GM18508 (cell line): ENCODE measurements at regions not wholly inside any gene's neighbourhood (a gene's known extent, or its start where the extent isn't known, plus 50 kb on each side); places are given as distances from the start of the nearest gene placed in this dataset.

Experiments used
- ATAC-seq: cut with Tn5 transposase; IDR thresholded peaks from one replicate; pipeline ENCODE4 v1.9.1; 2021; ENCODE audit warnings: moderate number of reproducible peaks; ENCODE audit not compliant: insufficient read depth, unreplicated experiment

DNA sequence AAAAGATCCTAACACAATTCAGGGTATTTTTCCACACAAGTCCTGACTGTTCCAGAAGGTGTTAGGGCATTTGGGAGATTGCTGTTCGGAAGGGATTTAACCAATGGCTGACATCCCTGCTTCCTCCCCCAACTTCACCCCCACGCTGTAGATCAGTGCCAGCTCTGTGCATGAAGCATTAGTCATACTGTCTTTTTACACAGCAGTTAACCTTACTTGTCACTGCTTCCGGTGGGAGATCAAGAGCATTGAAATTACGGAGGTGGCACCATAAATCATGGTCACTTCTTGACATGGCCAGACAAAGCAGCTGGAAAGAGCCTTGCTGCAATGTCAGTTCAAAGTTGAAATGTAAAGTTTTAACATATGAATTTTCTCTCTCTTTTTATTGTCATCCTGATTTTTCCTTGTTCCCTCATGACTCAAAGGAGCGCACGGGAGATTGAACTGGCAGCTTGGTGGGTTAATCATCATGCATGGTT lies 70.2 kb downstream of the HRH4 start:
- no peak for ATAC-seq

DNA sequence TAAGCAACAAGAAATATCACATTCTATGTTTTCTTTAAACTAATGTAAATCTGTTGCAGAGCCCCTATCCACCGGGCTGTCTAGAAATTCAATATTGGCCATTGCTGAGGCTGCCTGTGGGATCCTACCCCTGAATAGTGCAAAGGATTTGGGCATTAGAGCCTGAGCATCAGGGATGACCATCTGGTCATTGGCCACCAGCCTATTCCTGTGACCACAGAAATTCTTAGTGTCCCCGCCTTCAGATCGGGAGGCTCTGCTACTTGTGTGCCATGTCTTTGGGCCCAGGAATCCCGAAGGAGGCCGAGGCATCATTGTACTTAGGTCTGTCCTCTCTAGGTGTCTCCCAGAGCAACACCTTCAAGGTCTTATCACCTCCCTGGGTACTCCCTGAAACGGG lies 73.8 kb downstream of the HRH4 start:
- ATAC-seq, result no peak

DNA sequence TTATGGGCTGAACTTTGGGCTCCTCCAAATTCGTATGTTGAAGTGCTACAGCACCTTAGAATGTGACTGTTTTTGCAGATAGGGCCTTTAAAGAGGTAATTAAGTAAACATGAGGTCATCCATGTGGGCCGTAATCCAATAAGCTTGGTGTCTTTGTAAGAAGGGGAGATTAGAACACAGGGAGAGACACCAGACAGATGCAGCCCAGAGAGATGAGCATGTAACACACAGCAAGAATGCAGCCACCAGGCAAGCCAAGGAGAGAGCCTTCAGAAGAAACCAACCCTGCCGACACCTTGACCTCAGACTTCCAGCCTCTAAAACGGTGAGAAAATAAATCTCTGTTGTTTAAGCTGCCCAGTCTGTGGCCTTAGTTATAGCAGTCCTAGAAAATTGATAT lies 74.3 kb downstream of the HRH4 start:
- no peak for ATAC-seq

DNA sequence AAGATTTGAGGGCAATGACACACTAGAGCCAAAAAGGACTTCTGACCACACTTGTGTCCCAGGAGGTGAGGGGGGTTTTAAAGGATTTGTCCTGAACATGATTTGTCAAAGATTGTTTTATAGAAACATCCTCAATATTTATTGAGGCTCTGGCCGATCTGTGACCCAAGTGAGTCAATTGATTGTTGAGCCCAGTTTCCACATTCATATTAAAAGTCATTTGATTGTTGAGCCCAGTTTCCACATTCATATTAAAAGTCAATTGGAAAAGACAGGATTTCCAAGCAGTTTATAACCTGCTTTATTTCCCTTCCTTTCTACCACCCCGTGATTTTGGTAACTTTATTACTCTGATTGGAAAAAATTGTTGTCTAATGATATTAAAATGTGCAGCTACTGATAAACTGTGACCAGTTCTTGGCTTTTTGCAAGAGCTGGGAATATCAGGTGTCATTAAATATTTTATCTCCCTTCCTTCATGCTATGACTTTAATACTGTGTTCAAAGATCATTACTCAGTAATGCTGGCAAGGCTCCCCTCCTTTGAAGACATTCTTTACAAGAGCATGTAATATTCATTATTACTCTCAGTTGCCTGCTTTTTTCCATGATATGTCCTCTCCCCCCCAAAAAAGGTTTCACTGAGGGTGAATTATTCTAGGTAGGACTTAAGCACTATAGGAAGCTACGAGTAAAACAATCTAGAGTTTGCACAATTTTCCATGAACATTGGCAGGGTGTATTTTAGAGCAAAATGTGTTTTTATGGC lies 75.3 kb downstream of the HRH4 start:
- no peak for ATAC-seq

- ATAC-seq, result no peak
These were observed 75.9 kb downstream of the HRH4 start for GRCh38 chr18:24536326-24536725.

DNA sequence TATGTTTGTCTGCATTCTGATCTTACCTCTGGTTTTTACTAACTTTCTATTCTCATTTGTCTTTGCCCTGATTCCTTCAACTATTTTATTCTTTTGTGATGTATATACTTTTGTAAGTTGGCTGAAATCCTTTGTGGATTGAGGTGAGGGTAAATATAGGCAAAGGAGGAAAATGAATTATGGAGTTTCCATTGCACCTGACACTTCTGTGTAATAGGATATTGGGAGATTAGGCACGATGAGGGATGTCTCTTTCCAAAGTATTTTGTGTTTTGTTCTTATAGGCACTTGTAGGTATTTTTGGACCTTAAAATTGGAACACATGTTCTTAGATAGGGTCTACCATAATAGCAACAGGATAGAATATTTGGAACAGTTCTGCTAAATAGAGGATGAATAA lies 76.4 kb downstream of the HRH4 start:
- no peak for ATAC-seq

DNA sequence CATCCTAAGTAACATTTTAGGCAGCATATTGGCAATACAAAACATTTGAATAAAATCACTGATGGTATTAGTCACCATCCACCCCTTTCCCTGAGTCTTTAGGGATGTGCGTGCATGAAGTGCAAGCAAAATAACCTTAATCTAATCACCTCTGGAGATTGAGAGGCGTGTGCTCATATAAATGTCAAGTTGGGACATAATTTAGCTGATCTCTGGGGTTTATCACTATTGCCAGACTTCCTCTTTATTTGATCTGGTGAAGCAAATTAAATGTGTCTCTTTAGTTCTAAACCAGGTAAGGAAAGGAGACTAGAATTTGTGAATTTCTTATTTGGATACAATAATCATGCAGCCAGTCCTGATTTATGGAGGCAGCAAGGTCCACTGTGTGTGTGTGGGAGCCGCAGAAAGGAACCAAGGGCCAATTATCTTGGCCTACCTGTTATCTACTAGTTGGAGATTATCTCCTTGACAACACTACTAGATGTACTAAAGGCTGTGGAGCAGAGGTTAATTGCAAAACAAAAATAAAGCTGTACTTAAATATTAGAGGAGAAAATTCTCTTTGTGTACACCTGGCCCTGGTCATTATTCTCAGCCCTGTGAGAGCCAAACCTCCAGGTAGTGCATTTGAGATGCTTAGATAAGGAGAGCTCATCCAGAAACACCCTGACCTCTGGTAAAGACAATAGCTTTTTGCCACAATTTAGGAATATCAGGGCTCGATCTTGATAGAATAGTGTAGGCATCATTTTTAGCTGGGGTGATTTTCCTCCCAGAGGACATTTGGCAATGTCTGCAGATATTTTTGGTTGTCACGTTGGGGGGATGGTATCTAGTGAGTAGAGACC lies 78.2 kb downstream of the HRH4 start:
- no peak for ATAC-seq

DNA sequence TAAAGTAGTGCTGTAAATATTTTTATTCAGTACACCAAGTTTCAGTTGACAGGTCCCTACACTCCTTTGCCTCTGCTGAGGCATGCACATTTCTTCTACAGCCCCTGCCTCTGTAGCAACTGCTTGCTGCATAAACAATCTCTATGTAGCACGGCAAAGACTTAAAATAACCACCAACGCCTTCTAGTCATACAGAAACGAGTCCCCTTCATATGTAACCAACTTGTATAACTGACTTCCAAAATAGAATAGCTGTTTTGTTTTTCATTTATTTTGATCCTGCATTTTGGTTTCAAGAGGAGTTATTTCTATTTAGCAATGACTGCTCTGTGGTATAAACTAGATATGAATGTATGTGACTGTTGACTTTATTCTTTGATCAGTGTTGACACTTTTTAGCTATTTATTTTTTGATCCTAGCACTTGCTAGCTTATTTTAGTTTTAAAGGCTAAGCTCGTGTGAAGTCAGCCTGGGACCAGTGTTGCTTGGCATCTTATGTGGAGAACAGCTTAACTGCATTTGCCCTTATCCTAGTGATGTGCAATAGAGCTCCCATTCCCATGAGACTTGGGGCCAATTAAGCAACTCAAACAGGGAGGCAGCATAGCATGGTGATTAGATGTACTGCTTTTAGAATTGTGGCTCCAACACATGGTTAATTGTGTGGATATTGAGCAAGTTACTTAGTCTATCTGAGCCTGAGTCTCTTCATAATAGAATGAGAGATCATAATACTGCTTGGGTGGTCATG lies 79.6 kb downstream of the HRH4 start:
- no peak for ATAC-seq

DNA sequence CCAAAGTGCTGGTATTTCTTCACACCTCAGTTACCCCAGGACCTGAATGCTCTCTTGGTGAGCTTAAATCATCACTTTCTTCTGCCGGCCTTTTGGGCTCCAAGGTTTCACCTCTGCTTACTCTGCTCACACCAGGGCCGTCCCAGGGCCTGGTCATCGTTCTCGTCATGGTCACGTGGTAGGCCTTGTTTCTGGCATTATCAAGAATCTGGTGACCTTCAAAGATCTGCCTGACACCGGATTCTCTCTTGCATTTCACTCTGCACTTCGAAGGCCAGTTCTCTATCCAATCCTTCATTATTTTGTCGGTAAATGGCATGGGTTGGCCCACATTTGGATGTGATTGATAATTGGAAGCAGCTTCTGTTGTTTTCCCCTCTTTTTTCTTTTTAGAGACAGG lies 80.5 kb downstream of the HRH4 start:
- no peak for ATAC-seq

GRCh38 chr18:24543086-24543794 lies 82.8 kb downstream of the HRH4 start:
- ATAC-seq, result no peak

- no peak for ATAC-seq
These were observed 83.5 kb downstream of the HRH4 start for GRCh38 chr18:24543795-24544498.

DNA sequence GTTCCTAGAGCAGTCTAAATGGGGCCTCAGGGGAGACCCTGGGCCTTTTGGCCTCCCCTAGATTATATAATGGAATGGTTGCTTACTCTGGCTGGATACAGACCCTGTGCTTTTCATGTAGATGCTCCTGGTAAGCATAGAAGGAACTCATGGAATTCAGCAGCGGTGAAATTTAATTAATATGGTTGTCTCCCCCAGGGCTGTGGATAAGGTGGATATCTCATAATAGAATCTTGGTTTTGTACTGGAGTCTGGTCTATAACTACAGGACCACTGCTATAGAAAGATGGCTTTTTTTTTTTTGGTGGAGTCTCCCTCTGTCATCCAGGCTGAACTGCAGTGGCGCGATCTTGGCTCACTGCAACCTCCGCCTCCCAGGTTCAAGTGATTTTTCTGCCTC lies 84.5 kb downstream of the HRH4 start:
- ATAC-seq, result no peak

DNA sequence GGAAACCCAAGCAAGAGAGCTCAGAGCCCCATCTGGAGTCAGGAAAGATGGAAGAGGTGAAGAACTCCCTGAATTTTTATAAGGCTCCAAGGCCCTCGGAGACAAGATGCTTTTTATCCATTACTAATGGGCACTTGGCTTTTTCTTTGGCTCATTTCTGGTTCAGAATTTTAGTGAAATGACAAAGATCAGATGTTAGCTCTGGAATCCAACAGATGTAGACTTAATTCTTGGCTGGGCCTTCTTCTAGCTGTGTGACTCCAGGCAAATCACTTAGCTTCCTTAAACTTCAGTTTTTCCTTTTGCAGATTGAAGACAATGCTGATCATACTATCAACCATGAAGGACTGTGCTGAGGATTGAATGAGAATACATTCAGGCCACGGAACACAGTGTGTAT lies 85.2 kb downstream of the HRH4 start:
- no peak for ATAC-seq

- ATAC-seq, result no peak
These were observed 85.9 kb downstream of the HRH4 start for GRCh38 chr18:24546307-24546706.

- ATAC-seq, result no peak
These were observed 88.1 kb downstream of the HRH4 start for GRCh38 chr18:24548583-24548982.

GRCh38 chr18:24552218-24552617 lies 91.8 kb downstream of the HRH4 start:
- no peak for ATAC-seq

DNA sequence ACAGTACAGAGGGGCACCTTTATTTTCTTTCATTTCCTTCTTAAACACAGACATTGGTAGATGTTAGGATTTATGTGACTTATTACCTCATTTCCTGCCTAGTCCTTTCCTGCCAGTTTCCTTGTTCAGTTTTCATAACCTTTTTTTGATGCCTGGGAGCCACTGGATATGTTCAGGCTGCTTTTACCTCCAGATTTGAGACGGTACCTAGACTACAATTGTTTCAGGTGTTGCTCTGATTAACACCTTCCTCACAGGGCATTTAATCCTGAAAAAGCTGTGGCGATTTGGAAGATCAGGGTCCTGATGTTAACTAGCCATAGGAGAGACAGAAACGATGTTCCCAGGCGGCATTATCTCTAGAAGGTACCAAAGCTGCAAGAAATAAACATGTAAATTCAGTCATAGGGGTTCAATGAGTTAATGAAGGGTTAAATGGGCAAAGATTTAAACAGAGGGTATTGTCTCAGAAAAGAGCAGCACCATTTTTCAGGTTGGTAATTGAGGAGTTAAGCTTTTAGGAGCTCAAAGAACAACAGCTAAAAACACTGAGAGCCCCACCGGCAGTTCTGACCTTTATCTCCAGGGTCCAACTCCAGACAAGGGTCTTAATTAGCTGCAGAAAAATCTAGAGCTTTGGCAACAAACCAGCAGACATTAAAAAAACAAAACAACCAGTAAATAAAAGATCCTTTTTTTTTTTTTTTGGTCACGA lies 93.3 kb downstream of the HRH4 start:
- ATAC-seq, result no peak

DNA sequence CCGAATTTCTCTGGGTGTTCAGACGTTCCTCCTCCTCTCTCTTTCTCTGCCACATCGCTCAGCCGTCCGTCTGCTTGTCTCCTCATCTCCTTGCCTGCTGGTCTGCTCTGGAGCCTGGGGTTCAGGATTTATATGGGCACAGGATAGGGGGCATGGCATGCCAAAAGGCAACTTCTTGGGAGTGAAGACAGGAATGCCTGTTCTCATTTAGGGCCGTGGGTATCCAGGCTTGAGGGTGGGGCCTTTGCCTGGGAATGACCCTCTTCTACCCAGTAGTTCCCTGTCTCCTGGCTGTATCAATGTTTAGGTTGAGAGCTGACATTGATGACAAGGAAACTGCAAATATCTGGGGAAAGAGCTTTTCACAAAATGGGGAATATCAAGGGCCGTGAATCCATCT lies 98.0 kb downstream of the HRH4 start:
- ATAC-seq, result no peak

DNA sequence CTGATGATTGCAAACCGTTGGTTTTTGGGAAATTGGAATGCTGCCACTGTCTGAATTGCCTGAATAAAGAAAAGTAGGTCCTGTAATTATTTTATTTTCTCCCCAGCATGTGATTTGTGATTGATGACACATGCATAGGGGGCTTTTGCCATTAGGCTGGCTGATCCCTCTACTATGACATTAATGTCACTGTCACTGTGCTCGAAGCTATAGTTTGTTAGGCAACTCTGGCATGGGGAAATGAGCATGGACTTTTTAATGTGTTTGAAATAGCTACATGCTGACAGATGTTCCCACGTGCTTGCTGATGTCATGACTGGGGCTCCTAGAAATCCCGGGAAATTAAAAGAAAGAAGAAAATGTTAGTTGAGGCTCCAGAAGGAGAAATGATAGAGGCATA lies 99.1 kb downstream of the HRH4 start:
- no peak for ATAC-seq
